Esophagus muscularis mucosa (tissue), 3 donors: ENCODE measurements at regions not wholly inside any gene's neighbourhood (a gene's known extent, or its start where the extent isn't known, plus 50 kb on each side); places are given as distances from the start of the nearest gene placed in this dataset.
A peak's percentile ranks its signal among the peaks of the same experiment; 100 is the strongest.

Experiments
- POLR2A ChIP-seq: fragments of 450-650 bp; IDR thresholded peaks from one replicate; pipeline ENCODE4 v1.6.1; 2017; ENCODE audit warnings: antibody characterized with exemption, moderate library complexity, mild to moderate bottlenecking, low read depth
- TF ChIP-seq, protein P1 (sequence below), 3 experiments: fragments of 200-600 bp in 2 of 3; fragments of 450-650 bp in 1 of 3; sonication (generic) in 2 of 3; IDR thresholded peaks; one replicate each; pipeline ENCODE4 v1.5.1; 2017 to 2019; ENCODE audit warnings: antibody characterized with exemption in 3 of 3, mild to moderate bottlenecking in 2 of 3, moderate library complexity in 1 of 3

DNA sequence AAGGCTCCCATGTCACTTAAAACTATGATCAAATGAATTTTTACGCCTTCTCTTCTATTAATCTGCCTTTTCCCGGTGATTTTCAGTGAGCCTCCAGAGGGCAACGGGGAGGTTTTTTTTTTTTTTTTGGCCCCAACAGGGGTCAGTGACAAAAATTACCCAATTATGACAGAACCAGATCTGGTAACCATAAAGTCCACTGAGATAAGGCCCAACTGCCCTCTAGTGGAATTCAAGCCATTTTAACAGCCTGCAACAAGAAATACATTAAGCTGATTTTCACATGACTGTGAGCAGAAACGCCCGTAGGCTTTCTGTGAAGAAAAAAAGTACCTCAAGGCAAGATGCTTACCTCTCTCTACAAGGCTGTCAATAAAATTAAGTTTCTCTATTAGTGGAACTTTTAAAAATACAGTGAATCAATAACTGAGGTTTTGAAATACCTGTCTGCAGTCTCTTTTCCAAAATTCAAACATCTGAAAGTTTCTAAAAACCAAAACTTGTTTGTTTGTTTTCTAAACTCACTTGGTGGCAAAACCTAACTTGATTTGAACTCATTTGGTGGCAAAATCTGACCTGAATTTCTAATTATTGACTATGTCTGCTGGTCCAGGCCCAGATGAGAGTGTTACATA is 49.7 kb upstream of the FST start:
- no peak for TF ChIP-seq POLR2A
- TF ChIP-seq, protein P1, sequence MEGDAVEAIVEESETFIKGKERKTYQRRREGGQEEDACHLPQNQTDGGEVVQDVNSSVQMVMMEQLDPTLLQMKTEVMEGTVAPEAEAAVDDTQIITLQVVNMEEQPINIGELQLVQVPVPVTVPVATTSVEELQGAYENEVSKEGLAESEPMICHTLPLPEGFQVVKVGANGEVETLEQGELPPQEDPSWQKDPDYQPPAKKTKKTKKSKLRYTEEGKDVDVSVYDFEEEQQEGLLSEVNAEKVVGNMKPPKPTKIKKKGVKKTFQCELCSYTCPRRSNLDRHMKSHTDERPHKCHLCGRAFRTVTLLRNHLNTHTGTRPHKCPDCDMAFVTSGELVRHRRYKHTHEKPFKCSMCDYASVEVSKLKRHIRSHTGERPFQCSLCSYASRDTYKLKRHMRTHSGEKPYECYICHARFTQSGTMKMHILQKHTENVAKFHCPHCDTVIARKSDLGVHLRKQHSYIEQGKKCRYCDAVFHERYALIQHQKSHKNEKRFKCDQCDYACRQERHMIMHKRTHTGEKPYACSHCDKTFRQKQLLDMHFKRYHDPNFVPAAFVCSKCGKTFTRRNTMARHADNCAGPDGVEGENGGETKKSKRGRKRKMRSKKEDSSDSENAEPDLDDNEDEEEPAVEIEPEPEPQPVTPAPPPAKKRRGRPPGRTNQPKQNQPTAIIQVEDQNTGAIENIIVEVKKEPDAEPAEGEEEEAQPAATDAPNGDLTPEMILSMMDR (IDR thresholded peaks at IDR 0.05): peak in 2 of 3 experiments; percentile 37 to 44
